ENCODE measurements at regions not wholly inside any gene's neighbourhood (a gene's known extent, or its start where the extent isn't known, plus 50 kb on each side); places are given as distances from the start of the nearest gene placed in this dataset.

DNA sequence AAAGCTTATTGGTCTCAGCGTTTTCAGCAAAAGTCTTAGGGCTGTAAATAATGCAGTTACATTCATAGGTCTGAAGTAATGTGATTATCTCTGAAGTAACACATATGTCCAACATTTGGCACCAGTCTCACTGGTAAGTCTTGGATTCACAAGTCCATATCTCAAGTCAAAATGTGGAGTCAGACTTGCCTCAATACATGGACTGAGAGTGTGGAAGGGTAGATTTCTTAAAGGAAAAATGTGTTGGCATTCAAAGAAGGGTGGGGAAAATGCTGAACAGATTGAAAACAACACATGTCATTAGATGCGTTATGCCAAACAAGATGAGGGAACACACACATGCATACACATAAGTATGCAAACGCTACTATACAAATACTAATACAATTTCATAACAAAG, 989.0 kb upstream of the MANEA start:
- Histone ChIP-seq H3K27me3 (ENCODE audit: insufficient read depth, low read depth, low read length) (no peaks in the 10 kb centered on the region), H3K9me2 (ENCODE audit: insufficient read depth, low read length) (no peaks in the 10 kb centered on the region), H3K4me2 (ENCODE audit: low read length) (no peak overlapping the region), H2AFZ (ENCODE audit: low read depth, low read length) (no peak overlapping the region), H3K27ac (ENCODE audit: low read length) (no peak overlapping the region), H3K9me3 (ENCODE audit: low read length) (no peaks in the 10 kb centered on the region), H3K79me2 (replicated peaks; ENCODE audit: insufficient read depth, low read length) (no peaks in the 10 kb centered on the region), H3K9ac (ENCODE audit: low read length) (no peak overlapping the region), H3K36me3 (ENCODE audit: insufficient read depth, low read length) (no peaks in the 10 kb centered on the region), H3K4me3 (ENCODE audit: low read length) (no peak overlapping the region), H3F3A (ENCODE audit: insufficient read depth, low read length, poor library complexity, severe bottlenecking) (no peaks in the 10 kb centered on the region), H4K20me1 (ENCODE audit: insufficient read depth) (no peaks in the 10 kb centered on the region)
- no peak for TF ChIP-seq MXI1 (conservative IDR thresholded peaks at IDR 0.05; ENCODE audit: poor library complexity, severe bottlenecking)
- TF ChIP-seq, protein P1, sequence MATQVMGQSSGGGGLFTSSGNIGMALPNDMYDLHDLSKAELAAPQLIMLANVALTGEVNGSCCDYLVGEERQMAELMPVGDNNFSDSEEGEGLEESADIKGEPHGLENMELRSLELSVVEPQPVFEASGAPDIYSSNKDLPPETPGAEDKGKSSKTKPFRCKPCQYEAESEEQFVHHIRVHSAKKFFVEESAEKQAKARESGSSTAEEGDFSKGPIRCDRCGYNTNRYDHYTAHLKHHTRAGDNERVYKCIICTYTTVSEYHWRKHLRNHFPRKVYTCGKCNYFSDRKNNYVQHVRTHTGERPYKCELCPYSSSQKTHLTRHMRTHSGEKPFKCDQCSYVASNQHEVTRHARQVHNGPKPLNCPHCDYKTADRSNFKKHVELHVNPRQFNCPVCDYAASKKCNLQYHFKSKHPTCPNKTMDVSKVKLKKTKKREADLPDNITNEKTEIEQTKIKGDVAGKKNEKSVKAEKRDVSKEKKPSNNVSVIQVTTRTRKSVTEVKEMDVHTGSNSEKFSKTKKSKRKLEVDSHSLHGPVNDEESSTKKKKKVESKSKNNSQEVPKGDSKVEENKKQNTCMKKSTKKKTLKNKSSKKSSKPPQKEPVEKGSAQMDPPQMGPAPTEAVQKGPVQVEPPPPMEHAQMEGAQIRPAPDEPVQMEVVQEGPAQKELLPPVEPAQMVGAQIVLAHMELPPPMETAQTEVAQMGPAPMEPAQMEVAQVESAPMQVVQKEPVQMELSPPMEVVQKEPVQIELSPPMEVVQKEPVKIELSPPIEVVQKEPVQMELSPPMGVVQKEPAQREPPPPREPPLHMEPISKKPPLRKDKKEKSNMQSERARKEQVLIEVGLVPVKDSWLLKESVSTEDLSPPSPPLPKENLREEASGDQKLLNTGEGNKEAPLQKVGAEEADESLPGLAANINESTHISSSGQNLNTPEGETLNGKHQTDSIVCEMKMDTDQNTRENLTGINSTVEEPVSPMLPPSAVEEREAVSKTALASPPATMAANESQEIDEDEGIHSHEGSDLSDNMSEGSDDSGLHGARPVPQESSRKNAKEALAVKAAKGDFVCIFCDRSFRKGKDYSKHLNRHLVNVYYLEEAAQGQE (IDR thresholded peaks at IDR 0.05; ENCODE audit: borderline replicate concordance): no peak
- no peak for TF ChIP-seq SMC3 (conservative IDR thresholded peaks at IDR 0.05; ENCODE audit: poor library complexity)
- no peak for TF ChIP-seq POLR2AphosphoS5 (IDR thresholded peaks at IDR 0.05)
- TF ChIP-seq, protein P2, sequence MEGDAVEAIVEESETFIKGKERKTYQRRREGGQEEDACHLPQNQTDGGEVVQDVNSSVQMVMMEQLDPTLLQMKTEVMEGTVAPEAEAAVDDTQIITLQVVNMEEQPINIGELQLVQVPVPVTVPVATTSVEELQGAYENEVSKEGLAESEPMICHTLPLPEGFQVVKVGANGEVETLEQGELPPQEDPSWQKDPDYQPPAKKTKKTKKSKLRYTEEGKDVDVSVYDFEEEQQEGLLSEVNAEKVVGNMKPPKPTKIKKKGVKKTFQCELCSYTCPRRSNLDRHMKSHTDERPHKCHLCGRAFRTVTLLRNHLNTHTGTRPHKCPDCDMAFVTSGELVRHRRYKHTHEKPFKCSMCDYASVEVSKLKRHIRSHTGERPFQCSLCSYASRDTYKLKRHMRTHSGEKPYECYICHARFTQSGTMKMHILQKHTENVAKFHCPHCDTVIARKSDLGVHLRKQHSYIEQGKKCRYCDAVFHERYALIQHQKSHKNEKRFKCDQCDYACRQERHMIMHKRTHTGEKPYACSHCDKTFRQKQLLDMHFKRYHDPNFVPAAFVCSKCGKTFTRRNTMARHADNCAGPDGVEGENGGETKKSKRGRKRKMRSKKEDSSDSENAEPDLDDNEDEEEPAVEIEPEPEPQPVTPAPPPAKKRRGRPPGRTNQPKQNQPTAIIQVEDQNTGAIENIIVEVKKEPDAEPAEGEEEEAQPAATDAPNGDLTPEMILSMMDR (IDR thresholded peaks at IDR 0.05; ENCODE audit: poor library complexity, severe bottlenecking): no peak
- no peak for TF ChIP-seq EP300 (conservative IDR thresholded peaks at IDR 0.05; ENCODE audit: poor library complexity, severe bottlenecking)
- no peak for TF ChIP-seq EZH2 (IDR thresholded peaks at IDR 0.05; ENCODE audit: borderline replicate concordance, insufficient read depth, low read length, poor library complexity, severe bottlenecking)
- TF ChIP-seq TAF1 (IDR thresholded peaks at IDR 0.05; ENCODE audit: low read depth): no peak
- no peak for TF ChIP-seq RAD21 (conservative IDR thresholded peaks at IDR 0.05)

DNA sequence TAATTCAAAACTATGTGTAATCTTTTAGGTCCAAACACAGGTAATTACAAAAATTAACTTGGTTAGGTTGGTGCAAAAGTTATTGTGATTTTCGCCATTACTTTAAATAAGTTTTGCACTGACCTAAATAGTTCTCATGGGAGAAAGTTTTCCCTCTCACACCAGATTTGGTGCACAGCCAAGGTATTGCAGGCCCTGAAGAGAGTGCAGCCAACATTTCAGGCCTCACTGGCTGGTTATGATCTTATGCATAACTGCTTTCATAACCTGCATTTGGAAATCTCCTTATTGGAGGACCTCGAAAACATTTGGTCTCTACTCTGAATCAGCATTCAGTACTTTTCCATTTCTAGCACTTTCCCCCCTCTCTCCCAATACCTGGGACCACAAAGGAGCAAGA, 993.1 kb upstream of the MANEA start:
- no peak overlapping the region for H3K9ac ChIP-seq (ENCODE audit: low read length)
- H3K9me2 ChIP-seq (ENCODE audit: insufficient read depth, low read length): no peaks in the 10 kb centered on the region
- no peak overlapping the region for H3K27ac ChIP-seq (ENCODE audit: low read length)
- no peak overlapping the region for H2AFZ ChIP-seq (ENCODE audit: low read depth, low read length)
- no peak overlapping the region for H3K4me3 ChIP-seq (ENCODE audit: low read length)
- H3K36me3 ChIP-seq (ENCODE audit: insufficient read depth, low read length): no peaks in the 10 kb centered on the region
- H3F3A ChIP-seq (ENCODE audit: insufficient read depth, low read length, poor library complexity, severe bottlenecking): no peaks in the 10 kb centered on the region
- no peaks in the 10 kb centered on the region for H3K27me3 ChIP-seq (ENCODE audit: insufficient read depth, low read depth, low read length)
- H4K20me1 ChIP-seq (ENCODE audit: insufficient read depth): no peaks in the 10 kb centered on the region
- no peak overlapping the region for H3K4me2 ChIP-seq (ENCODE audit: low read length)
- H3K79me2 ChIP-seq (replicated peaks; ENCODE audit: insufficient read depth, low read length): no peaks in the 10 kb centered on the region
- no peak for TF ChIP-seq EZH2 (IDR thresholded peaks at IDR 0.05; ENCODE audit: borderline replicate concordance, insufficient read depth, low read length, poor library complexity, severe bottlenecking)
- no peak for TF ChIP-seq RAD21 (conservative IDR thresholded peaks at IDR 0.05)
- TF ChIP-seq TAF1 (IDR thresholded peaks at IDR 0.05; ENCODE audit: low read depth): no peak
- TF ChIP-seq MXI1 (conservative IDR thresholded peaks at IDR 0.05; ENCODE audit: poor library complexity, severe bottlenecking): no peak
- TF ChIP-seq EP300 (conservative IDR thresholded peaks at IDR 0.05; ENCODE audit: poor library complexity, severe bottlenecking): no peak
- no peak for TF ChIP-seq SMC3 (conservative IDR thresholded peaks at IDR 0.05; ENCODE audit: poor library complexity)
- TF ChIP-seq, protein P1 (IDR thresholded peaks at IDR 0.05; ENCODE audit: borderline replicate concordance): no peak
- no peak for TF ChIP-seq POLR2AphosphoS5 (IDR thresholded peaks at IDR 0.05)
- TF ChIP-seq, protein P2 (IDR thresholded peaks at IDR 0.05; ENCODE audit: poor library complexity, severe bottlenecking): no peak
- no peaks in the 10 kb centered on the region for H3K9me3 ChIP-seq (ENCODE audit: low read length)

Data from neural cell (in vitro differentiated cells).